NCI-H1105 (cell line): ENCODE measurements at regions not wholly inside any gene's neighbourhood (a gene's known extent, or its start where the extent isn't known, plus 50 kb on each side); places are given as distances from the start of the nearest gene placed in this dataset.
"Not testable (repeated sequence)": the region's sequence is repeated elsewhere in the genome, so short reads cannot be mapped to it uniquely, and the experiment has no call there.

ENCODE experiments used
- DNase-seq: peaks from one replicate; lab custom pipeline; 2025; lab: John Stamatoyannopoulos, UW

- no peak for DNase-seq
Observed at GRCh38 chr2:67777836-67778429, 284.9 kb downstream of the C1D start.

GRCh38 chr2:67780841-67781240 lies 282.0 kb downstream of the C1D start:
- not testable (repeated sequence) for DNase-seq

GRCh38 chr2:67782443-67782842 lies 280.4 kb downstream of the C1D start:
- no peak for DNase-seq

- no peak for DNase-seq
Observed at GRCh38 chr2:67783026-67783425, 279.8 kb downstream of the C1D start.

- no peak for DNase-seq
Observed at GRCh38 chr2:67790622-67791021, 272.2 kb downstream of the C1D start.

GRCh38 chr2:67792191-67792590 lies 270.6 kb downstream of the C1D start:
- DNase-seq, result no peak

GRCh38 chr2:67792681-67793091 lies 270.1 kb downstream of the C1D start:
- no peak for DNase-seq

- DNase-seq, result peak; percentile 26
Observed at GRCh38 chr2:67797801-67798540, 264.8 kb downstream of the C1D start.

GRCh38 chr2:67798541-67799160 lies 264.2 kb downstream of the C1D start:
- no peak for DNase-seq

- DNase-seq, result no peak
Observed at GRCh38 chr2:67799886-67800285, 262.9 kb downstream of the C1D start.

- no peak for DNase-seq
Observed at GRCh38 chr2:67802291-67802690, 260.5 kb downstream of the C1D start.

GRCh38 chr2:67802824-67803223 lies 260.0 kb downstream of the C1D start:
- DNase-seq, result no peak

- DNase-seq, result no peak
Observed at GRCh38 chr2:67806816-67807215, 256.0 kb downstream of the C1D start.

GRCh38 chr2:67808112-67808511 lies 254.7 kb downstream of the C1D start:
- DNase-seq, result no peak

- DNase-seq, result no peak
Observed at GRCh38 chr2:67812682-67813081, 250.1 kb downstream of the C1D start.

GRCh38 chr2:67823726-67824125 lies 239.1 kb downstream of the C1D start:
- DNase-seq, result no peak

- DNase-seq, result no peak
Observed at GRCh38 chr2:67824186-67824585, 238.6 kb downstream of the C1D start.

- no peak for DNase-seq
Observed at GRCh38 chr2:67825476-67825875, 237.3 kb downstream of the C1D start.

- peak; percentile 24 for DNase-seq
Observed at GRCh38 chr2:67828066-67828465, 234.7 kb downstream of the C1D start.

GRCh38 chr2:67829470-67829869 lies 233.3 kb downstream of the C1D start:
- no peak for DNase-seq

- DNase-seq, result no peak
Observed at GRCh38 chr2:67833632-67834031, 229.2 kb downstream of the C1D start.

GRCh38 chr2:67834482-67834881 lies 228.3 kb downstream of the C1D start:
- DNase-seq, result no peak

- no peak for DNase-seq
Observed at GRCh38 chr2:67835266-67835665, 227.5 kb downstream of the C1D start.
